ENCODE measurements at regions not wholly inside any gene's neighbourhood (a gene's known extent, or its start where the extent isn't known, plus 50 kb on each side); places are given as distances from the start of the nearest gene placed in this dataset.

DNA sequence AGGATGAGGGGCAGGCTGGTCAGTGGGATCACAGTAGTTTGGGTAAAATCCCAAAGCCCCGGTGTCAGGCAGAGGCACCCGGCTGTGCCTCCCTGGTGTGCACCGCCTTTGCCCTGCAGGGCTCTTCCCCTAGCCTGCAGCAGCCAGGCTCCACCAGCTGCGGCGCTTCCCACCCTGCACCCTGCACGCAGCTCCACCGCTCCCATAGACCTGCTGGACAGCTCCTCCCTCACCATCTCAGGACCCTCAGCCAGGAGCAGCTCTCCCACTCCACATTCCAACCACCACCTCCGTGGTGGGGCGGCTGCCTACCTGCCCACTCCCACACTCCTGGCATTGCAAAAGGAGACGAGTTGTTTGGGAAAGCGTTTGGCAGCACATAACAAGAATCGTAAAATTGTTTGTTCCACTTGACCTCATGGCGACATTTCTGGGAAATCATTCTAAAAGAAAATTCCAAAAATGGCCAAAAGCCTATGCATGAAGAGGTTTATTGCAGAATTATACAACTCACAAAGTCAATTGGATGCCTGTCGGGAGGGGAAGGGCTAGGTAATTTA, 287.4 kb upstream of the HDAC4 start:
- no peak for DNase-seq (ENCODE audit: low read depth)

- no peak for DNase-seq (ENCODE audit: low read depth)
These were observed 286.6 kb upstream of the HDAC4 start for GRCh38 chr2:239687441-239687840.

DNA sequence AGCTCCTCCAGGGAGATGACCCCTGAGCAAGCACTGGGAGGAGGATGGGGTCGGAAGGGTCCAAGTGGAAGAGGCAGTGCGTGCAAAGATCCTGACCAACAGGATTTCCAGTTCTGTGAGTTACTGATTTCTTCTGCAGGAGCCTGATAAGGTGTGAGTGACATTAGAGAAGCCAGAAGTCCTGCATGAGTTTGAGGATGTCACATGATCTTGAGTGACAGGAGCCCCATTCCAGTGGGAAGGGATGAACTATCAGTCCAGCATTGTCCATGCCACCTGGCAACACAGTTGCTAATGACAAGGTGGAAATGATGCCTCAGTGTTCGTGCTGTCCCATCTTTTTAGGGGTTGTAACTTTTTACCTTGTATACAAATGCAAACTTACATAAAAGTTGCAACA, 285.1 kb upstream of the HDAC4 start:
- no peak for DNase-seq (ENCODE audit: low read depth)

- DNase-seq (ENCODE audit: low read depth), result no peak
These were observed 284.7 kb upstream of the HDAC4 start for GRCh38 chr2:239685556-239685955.

- no peak for DNase-seq (ENCODE audit: low read depth)
These were observed 284.2 kb upstream of the HDAC4 start for GRCh38 chr2:239684996-239685395.

- peak; percentile 1 for DNase-seq (ENCODE audit: low read depth)
These were observed 283.5 kb upstream of the HDAC4 start for GRCh38 chr2:239684271-239684810.

- no peak for DNase-seq (ENCODE audit: low read depth)
These were observed 281.7 kb upstream of the HDAC4 start for GRCh38 chr2:239682518-239682917.

DNA sequence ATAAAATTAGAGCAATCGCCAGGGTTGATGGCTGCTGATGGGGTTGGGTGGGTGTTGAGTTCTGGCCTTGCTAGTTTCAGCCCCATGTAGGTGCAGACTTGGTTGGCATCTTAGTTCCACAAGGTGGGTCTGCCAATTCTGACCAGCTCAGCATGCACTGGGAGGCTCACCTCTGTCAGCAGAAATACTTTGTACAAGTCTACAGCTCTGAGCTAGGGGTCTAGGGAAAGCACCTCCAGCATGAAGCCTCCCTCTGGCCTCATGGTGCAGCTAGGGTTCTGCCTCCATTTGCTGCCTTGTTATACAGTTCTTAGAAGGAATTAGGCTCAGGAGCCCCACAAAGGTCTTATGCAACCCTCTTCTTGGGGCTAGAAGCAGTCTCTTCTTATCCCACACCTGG, 278.9 kb upstream of the HDAC4 start:
- no peak for DNase-seq (ENCODE audit: low read depth)

GRCh38 chr2:239678666-239679296, 278.0 kb upstream of the HDAC4 start:
- DNase-seq (ENCODE audit: low read depth), result no peak

GRCh38 chr2:239678186-239678490, 277.3 kb upstream of the HDAC4 start:
- DNase-seq (ENCODE audit: low read depth), result no peak

DNA sequence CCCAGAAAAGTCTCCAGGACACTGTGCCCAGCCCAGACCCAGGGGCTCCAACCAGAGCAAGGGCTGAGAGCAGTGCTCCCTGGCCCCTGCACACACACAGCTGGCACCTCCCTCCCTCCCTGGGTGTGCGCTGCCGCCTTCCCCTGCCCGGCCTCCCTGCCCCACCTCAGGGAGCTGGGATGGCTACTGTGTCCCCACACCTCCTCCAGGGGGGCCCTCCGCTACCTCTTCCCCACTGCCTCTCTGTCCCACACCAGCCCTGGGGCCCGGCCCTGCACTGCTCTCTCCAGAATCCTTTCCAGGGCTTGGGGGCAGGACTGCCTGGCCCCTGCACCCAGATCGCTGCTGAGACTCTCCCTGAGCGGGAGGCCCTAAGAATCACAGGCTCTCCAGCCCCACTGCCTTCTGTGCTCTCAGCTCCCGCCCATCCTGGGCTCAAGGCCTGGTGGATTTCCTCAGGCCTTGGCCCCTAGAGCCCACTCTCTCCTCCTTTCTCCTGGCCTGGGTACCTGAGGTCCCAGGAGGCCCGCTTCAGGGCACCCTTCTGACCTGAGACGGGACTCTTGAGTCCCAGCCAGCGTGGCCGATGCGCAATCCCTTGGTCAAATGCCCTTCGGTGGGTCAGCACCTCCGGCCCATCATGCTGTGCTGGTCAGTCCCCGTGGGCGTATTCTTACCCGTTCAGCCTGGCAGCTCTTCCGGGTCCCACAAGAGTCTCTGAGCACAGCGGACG, 276.8 kb upstream of the HDAC4 start:
- no peak for DNase-seq (ENCODE audit: low read depth)

DNA sequence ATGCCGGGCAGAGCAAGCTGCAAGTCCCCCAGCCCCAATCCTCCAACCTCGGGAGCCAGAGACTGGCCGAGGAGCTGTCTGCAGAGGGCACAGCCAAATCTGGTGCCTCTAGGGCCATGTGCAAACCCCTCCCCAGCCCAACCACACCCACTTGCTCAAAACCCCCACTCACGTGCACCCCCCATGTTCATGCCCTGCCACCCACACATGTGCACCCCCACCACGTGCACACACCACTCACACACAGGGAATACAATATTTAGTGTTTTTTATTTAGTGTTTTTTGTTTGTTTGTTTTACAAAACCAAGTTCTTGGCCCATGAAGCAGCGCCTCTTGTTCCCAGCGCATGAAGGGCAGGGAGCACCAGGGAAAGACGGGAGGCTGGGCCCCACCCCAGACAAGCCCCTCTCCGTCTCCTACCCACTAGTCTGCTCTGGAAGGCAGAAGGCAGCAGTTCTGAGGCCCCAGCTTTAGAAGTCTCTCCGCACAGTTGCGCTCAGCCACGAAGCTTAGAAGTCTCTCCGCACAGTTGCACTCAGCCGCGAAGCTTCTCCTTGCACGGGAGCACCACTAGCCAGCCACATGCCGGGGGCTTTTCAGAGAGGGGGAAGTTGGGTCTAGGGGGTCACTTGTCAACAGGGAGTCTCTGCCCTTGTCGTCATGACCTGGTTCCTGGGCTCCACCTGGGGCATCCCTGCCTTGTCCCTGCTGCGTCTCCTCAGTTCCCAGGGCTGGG, 276.1 kb upstream of the HDAC4 start:
- no peak for DNase-seq (ENCODE audit: low read depth)

DNA sequence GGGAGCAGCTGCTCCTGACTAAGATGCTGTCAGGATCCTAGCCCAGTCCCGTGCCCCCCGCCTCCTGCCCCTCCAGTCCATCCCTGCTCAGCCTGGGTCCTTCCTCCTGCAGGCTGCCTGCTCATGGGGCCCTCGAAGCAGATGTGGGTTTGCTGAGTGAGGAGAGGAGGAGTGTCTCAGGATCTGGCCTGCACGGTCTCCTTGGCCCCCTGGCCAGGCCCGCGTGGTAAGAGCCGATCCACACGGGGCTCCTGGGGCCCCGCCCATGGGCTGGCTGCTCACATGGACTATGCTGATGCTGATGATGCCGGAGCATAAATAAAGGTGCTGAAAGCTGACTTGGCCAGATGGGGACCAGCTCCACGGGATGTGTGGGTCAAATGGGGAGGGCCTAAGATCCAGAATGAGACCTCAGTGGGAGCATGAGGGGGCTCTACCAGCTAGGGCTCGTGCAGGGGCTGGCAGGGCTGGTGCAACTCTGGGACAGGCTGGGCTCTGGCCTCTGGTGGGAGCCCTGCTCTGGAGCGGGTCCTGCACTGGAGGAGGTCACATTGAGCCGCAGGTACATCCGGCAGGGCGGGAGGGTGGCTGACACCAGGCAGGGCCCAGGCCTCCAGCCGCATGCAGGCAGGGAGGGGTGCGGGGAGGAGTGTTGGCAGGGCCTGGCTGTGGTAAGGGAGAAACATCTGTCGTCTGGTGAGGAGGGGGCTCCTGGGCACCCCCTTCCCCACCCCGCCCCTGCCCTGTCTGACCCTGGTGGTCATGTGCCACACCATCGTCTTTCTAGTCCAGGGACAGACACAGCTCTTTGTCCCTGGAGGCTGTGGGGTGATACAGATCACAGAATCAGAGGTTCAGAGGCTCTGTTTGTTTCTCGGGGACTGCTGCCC, 275.3 kb upstream of the HDAC4 start:
- DNase-seq (ENCODE audit: low read depth), result no peak

DNA sequence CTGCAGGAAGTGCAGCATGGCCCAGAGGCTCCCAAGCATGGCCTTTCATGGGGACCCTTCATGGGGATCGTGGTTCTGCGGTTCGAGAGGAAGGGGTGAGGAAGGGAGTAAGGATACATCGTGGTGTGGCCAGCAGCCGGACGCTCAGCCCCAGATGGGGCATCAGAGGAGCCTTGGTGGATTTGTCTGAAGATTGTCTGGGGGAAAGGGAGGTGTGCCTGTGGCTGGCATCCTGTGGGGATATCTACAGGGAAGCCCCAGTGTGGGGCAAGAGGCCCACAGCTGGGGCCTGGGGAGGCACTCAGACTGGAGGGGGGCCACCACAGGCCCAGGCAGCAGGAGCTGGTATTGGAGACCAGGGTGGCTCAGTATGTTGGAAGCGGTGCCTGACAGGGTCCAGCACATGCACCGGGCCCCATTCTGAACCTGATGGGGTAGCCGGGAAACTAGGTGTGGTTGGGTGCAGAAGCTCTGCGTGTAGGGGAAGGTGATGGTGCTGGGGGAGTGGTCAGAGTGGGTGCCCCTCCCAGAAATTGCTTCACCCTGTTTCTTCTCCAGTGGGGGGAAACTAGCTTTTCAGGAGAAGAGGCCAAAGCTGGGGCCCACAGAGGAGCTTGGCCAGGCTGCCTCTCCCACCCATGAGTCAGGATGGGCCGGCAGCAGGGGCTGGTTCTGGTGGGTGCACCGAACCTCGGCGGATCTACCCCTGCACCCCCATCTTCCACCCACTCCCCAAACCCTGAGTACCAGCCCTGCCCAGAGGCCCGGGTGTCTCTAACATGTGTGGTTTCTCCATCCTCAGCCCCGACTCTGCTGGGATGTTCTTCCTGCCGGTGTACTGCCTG, 274.4 kb upstream of the HDAC4 start:
- no peak for DNase-seq (ENCODE audit: low read depth)

GRCh38 chr2:239674101-239674980, 273.5 kb upstream of the HDAC4 start:
- no peak for DNase-seq (ENCODE audit: low read depth)

DNA sequence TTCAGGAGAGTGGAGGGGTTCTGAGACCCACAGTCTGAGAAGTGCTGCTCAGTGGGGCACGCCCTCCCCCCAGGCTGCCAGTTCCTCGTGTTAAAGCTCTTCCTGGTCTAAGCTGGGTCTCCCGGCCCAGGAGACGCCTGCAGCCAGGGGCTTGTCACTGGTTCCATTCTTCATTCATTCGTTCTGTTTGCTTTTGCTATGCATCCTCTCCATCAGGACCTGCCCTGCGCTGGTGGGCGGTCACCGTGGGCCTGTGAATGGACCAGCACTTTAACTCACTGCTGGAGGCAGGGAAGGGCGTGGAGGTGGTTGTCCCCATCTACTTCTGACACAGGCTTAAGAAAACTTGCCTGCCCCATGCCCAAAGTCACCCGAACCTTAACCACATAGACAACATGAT, 272.8 kb upstream of the HDAC4 start:
- DNase-seq (ENCODE audit: low read depth), result no peak

GRCh38 chr2:239671916-239672849, 271.4 kb upstream of the HDAC4 start:
- no peak for DNase-seq (ENCODE audit: low read depth)

GRCh38 chr2:239671471-239671870, 270.7 kb upstream of the HDAC4 start:
- DNase-seq (ENCODE audit: low read depth), result no peak
